K562 (cell line): ENCODE measurements at regions not wholly inside any gene's neighbourhood (a gene's known extent, or its start where the extent isn't known, plus 50 kb on each side); places are given as distances from the start of the nearest gene placed in this dataset.

Experiments used
- ATF1 ChIP-seq, 2 experiments: fragments of 450-650 bp in 1 of 2; IDR thresholded peaks; 2 replicates each; pipeline ENCODE4 v1.6.1; 2016; ENCODE audit warnings: missing compliant biosample characterization in 1 of 2, missing genetic modification characterization in 1 of 2
- ATF7 ChIP-seq: fragments of 450-650 bp; IDR thresholded peaks from 2 replicates; pipeline ENCODE4 v1.7.1; 2014; ENCODE audit warnings: mild to moderate bottlenecking, moderate library complexity
- CHD7 ChIP-seq: fragments of 200-600 bp; sonication (generic); IDR thresholded peaks from one replicate; pipeline ENCODE4 v1.6.1; 2012; ENCODE audit warnings: mild to moderate bottlenecking, low read depth, low read length, inconsistent platforms
- CSDE1 ChIP-seq, 2 experiments: fragments of 450-650 bp; IDR thresholded peaks; 2 replicates each; pipeline ENCODE4 v1.6.1; 2016; ENCODE audit warnings: mild to moderate bottlenecking in 1 of 2
- EZH2 ChIP-seq: IDR thresholded peaks from 2 replicates; pipeline ENCODE4 v1.6.1; 2012; ENCODE audit warnings: low read depth, mild to moderate bottlenecking, inconsistent platforms, low read length, borderline replicate concordance
- KAT2B ChIP-seq: IDR thresholded peaks from one replicate; pipeline ENCODE4 v1.6.1; 2012; ENCODE audit warnings: low read depth, mild to moderate bottlenecking, control low read depth, inconsistent platforms, low read length, moderate library complexity
- MEIS2 ChIP-seq: fragments of 450-650 bp; IDR thresholded peaks from 2 replicates; pipeline ENCODE4 v1.6.1; 2014; ENCODE audit warnings: mild to moderate bottlenecking; ENCODE audit not compliant: partially characterized antibody
- NR3C1 ChIP-seq: sonication (generic); formaldehyde crosslinking; IDR thresholded peaks from 2 replicates; pipeline ENCODE4 v1.8.1; 2022; ENCODE audit warnings: missing genetic modification reagents
- NRF1 ChIP-seq, 2 experiments: fragments of 450-650 bp; IDR thresholded peaks in 1 of 2; conservative IDR thresholded peaks in 1 of 2; 2 replicates each; pipeline ENCODE4 v1.6.1; 2014; ENCODE audit warnings: mild to moderate bottlenecking in 2 of 2
- YY1 ChIP-seq, 3 experiments: IDR thresholded peaks; 2 replicates each; pipeline ENCODE4 v1.6.1; 2011; ENCODE audit warnings: low read length in 2 of 3, mild to moderate bottlenecking in 2 of 3, moderate library complexity in 2 of 3, borderline replicate concordance in 1 of 3, control low read depth in 1 of 3, low read depth in 1 of 3; ENCODE audit not compliant: insufficient read depth in 3 of 3, insufficient replicate concordance in 2 of 3, control insufficient read depth in 1 of 3, insufficient read length in 1 of 3; ENCODE audit errors: extremely low read depth in 1 of 3
- ZBTB7A ChIP-seq: IDR thresholded peaks from 2 replicates; pipeline ENCODE4 v1.6.1; 2011; ENCODE audit warnings: low read depth, mild to moderate bottlenecking, low read length, moderate library complexity, borderline replicate concordance; ENCODE audit not compliant: control insufficient read depth
- ZFX ChIP-seq: sonication (generic); formaldehyde crosslinking; IDR thresholded peaks from 2 replicates; pipeline ENCODE4 v1.8.0; 2022; ENCODE audit warnings: mild to moderate bottlenecking, missing genetic modification reagents, moderate library complexity
- TF ChIP-seq, protein P1 (sequence below): IDR thresholded peaks from 2 replicates; pipeline ENCODE4 v1.6.1; 2011; ENCODE audit warnings: borderline replicate concordance, low read depth, mild to moderate bottlenecking, moderate library complexity, low read length; ENCODE audit not compliant: insufficient read depth, poor library complexity, severe bottlenecking

DNA sequence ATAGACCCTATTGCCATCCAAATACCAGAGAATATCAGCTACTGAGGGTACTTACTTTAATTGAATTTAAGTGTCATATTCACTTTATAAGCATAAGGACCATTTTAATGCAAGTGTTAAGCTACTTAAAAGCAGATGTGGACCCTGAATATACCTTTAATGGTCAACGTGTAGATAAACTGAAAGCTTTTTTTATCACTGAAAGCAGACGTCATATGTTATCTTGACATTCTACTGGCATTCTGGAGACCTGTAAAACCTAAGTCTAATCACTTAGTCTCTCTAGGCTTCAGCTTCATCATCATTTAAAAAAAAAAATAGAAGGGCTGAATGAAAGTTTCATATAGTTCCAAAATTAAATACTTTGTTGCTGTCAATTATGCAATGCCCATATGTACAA lies 116.5 kb downstream of the ELAPOR2 start (continued):
- no peak for TF ChIP-seq NR3C1 (CRISPR knock-in tag)
- no peak for TF ChIP-seq ZFX
- no peak for TF ChIP-seq ATF1 (CRISPR knock-in tag; IDR thresholded peaks at IDR 0.05)
- peak; percentile 46 for TF ChIP-seq ATF1 (tag; IDR thresholded peaks at IDR 0.05)
- TF ChIP-seq NRF1 (conservative IDR thresholded peaks at IDR 0.05 in 1 of 2, IDR thresholded peaks at IDR 0.05 in 1 of 2) = no peak
- no peak for TF ChIP-seq KAT2B
- no peak for TF ChIP-seq ZBTB7A
- TF ChIP-seq YY1 (IDR thresholded peaks at IDR 0.05; ENCODE audit: borderline replicate concordance in 1 of 3, control insufficient read depth in 1 of 3, extremely low read depth in 1 of 3, insufficient read depth in 3 of 3, insufficient read length in 1 of 3, insufficient replicate concordance in 2 of 3, low read depth in 1 of 3, low read length in 2 of 3) = no peak
- peak; percentile 55; the same call in 1 of the 2 replicates for TF ChIP-seq ATF7
- TF ChIP-seq, protein P1, sequence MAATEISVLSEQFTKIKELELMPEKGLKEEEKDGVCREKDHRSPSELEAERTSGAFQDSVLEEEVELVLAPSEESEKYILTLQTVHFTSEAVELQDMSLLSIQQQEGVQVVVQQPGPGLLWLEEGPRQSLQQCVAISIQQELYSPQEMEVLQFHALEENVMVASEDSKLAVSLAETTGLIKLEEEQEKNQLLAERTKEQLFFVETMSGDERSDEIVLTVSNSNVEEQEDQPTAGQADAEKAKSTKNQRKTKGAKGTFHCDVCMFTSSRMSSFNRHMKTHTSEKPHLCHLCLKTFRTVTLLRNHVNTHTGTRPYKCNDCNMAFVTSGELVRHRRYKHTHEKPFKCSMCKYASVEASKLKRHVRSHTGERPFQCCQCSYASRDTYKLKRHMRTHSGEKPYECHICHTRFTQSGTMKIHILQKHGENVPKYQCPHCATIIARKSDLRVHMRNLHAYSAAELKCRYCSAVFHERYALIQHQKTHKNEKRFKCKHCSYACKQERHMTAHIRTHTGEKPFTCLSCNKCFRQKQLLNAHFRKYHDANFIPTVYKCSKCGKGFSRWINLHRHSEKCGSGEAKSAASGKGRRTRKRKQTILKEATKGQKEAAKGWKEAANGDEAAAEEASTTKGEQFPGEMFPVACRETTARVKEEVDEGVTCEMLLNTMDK = no peak
- TF ChIP-seq CSDE1 (IDR thresholded peaks at IDR 0.05) = no peak
- TF ChIP-seq EZH2 = no peak
- TF ChIP-seq MEIS2 = peak; percentile 60
- no peak for TF ChIP-seq CHD7
